M059J (cell line): ENCODE measurements at regions not wholly inside any gene's neighbourhood (a gene's known extent, or its start where the extent isn't known, plus 50 kb on each side); places are given as distances from the start of the nearest gene placed in this dataset.
A peak's percentile ranks its signal among the peaks of the same experiment; 100 is the strongest.

Experiments
- DNase-seq: peaks from one replicate; pipeline ENCODE4 v3.0.0-alpha.2; 2012; ENCODE audit warnings: low read depth

DNA sequence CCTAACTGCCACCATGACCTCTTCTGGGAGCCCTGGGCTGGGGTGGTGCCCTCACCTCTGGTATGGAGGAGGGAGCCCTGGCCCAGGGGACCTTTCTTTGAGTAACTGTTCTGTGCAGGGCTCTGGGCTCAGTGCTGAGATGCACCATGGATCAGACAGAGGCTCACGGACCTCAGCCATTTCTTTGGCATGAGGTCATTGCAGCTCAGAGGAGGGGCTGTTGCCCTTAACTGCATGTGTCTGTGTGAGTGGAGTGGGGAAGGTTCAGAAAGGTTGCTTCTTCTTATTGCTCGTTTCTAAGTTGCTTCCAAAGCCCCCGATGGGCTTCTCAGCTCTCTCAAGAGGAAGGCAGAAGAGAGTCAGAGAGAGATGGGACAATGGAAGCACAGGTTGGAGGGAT, 233.9 kb downstream of the RPS24 start:
- DNase-seq: peak; percentile 41

DNA sequence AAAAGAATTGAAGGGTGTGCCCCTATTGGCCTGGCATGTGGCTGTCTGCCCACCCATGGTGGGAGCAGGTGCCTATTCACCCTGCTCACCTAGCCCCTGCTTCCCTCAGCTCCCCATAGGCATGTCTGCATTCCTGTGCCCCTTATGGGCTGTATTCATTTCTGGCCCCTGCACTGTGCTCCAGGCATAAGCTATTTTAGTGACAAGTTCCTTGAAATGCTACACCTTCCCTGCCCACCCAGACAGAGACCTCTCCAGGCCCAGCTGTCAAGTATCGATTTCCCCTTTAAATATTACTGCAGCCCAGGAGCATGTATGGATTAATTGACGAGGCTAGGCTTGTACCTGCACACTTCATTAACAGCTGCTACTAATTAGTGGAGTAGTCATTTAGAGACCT, 235.4 kb downstream of the RPS24 start:
- DNase-seq: no peak

DNA sequence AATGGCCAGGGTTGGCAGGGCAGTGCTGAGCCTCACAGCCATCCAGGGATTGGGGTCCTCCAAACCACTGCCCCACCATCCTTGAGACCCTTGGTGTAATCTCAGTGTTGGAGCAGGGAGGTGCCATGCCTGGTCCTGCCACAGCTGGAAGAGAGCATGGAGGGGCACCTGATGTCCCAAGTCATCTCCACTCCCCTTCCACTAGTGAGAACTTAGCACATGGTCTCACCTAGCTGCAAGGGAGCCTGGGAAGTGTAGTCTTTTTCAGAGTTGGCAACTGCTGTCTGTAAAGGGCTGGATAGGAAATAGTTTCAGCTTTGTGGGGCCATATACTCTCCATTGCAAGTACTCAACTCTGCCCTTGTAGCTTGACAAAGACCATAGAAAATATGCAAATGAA, 238.7 kb downstream of the RPS24 start:
- no peak for DNase-seq

DNA sequence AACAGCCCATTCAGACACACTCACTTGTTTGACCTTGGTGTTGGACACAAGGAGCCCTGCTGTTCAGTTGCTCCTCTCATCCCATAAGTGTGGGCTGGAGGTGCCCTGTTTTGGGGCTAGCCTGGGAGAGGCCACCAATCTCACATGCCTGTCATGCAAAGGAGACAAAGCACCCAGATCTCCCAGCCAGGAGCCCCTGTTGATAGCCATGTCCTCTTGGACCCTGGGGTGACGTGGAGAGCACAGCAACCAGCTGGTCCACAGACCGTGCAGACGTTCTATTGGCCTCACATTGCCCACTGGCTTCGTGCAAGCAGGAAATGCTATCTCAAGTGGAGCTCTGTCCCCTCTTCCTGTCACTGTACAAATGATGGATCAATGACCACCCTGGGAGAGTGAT, 240.8 kb downstream of the RPS24 start:
- DNase-seq: no peak

DNA sequence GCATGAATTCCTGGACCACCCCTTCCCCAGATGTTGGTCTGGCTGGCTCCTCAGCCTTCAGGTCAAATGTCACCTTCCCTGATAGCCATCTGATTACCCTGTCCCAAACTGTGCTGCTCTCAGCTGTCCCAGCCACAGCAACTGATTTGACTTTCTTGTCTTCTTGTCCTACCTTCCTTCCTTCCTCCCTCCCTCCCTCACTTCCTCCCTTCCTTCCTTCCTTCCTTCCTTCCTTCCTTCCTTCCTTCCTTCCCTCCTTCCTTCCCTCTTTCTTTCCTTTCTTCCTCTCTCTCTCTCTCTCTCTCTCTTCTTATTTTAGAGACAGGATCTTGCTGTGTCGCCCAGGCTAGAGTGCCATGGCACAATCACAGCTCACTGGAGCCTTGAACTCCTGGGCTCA, 242.5 kb downstream of the RPS24 start:
- DNase-seq: no peak

DNA sequence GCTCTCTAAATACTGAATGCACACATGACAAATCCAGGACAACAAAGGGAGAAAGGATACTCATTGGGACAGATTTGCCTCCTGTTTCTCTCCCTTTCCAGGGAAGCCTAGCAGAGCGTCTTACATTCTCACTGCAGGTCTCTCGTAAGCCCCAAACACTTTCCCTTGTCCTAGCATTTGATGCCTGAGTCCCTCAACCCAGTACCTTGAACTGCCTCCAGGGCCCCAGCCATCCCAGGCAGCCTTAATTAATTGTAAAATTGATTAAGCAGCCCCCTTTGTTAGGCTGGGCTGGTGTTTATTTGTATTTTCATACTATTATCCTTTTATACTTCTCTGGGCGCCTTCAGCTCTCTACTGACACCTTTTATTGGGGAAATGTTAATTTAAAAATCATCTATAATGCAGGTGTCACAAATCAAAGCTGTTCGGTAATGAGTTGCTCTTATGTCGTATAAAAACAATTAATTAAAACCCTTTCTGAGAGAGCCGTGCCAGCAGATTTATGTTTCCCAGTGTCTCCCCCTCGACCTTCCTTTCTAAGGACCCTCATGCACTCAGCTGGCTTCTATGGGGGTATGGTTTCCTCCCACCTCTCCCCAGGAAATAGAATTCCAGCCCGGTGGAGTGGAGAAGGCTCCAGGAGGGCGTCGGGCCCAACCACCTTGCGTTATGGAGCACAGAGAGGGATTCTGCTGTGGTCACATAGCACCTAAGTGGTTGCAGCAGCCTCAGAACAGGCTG, 243.8 kb downstream of the RPS24 start:
- no peak for DNase-seq

DNA sequence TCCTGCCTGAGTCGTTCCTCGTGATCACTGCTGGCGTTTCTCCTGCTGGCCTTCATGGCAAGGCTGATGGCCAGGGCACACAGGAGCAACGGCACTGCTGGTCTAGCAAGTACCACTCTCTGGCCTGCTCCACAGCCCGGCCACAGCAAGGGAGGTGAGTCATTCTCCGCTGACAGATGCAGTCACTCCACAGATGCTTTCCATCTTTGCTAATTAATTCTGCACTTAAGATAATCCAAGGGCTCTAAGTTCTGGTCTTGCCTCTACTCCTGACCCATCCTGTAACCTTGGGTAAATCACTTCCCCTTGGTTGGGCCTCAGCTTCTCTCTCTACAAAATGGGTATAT, 244.4 kb downstream of the RPS24 start:
- peak; percentile 50 for DNase-seq

DNA sequence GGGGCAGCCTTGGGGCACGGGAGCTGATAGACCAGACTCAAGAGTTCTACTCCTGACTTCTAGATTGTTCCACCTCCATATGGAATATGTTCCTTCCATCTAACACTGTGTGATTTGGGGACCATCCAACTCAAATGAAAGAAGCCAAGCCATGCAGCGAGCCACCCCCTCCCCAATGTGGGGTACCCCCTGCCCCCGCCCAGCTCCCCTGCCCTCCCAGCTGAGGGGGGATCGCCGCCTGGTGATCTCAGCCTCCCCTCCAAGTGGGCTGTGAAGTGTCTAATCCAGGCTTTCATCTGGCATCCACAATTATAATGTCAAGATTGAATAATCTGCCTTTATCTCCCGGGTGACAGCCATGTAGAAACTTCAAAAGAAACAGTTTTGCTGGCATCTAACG, 246.1 kb downstream of the RPS24 start:
- no peak for DNase-seq

DNA sequence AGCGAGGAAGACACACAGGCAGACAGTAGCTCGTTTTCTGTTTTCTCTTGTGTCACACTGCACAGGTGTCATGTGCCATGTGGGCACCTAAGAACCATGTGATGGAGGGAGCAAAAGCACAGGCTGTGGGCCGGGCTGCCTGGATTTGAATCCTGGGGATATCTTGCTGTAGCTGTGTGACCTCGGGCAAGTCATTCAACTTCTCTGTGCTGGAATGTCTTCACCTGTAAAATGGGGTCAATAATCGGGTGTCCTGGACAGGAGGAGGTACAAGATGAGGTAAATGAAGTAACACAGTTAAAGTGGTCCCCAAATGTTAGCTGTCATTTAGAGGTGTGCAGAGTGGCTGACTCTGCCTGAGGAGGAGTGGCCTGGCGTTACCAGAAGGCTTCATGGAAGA, 246.9 kb downstream of the RPS24 start:
- no peak for DNase-seq

DNA sequence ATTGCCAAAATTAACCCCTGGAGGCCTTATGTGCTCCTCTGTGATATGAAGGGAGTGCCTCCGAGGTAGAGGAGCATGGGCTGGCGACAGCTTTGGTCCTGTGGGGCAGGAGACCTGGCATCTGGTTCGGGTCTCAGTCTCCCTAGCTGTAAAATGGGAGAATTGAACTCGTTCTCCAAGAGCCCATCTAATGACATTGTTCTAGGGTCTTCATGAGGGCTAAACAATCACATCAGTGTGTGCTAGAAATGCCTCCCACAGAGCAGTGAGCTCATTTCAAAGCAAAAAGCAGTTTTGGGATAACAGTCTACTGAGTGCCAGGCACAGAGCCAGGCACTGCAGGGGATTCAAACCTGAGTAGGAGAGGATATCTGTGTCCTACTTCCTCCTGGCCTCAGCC, 248.0 kb downstream of the RPS24 start:
- DNase-seq: no peak

DNA sequence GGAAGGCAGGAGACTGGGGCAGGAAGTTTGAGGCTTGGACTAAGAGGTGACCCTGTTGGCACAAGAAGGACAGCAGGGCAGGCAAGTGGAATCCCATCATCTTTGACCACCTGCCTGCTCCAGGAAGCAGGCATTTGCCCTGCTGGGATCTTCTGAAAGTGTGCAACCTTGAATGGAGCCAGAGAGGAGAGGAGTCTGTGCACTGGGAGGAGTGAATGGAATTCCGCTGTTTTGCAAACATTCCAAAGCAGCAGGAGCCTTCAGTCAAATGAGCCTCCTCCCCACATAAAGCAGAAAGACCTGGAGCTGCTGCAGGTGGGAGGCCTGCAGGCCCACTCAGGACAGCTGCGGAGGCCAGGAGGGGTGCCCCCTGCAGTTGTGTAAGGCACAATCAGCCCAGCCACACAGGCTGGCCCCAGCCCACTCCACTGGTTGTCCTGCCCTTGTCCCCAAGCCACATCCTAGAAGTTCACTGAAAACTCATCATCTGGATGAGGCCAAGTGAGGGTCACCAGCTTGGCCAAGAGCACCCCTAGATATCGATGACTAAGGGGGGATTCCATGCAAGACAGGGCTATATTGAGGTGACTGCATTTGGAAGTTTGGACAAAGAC, 249.5 kb downstream of the RPS24 start:
- no peak for DNase-seq

DNA sequence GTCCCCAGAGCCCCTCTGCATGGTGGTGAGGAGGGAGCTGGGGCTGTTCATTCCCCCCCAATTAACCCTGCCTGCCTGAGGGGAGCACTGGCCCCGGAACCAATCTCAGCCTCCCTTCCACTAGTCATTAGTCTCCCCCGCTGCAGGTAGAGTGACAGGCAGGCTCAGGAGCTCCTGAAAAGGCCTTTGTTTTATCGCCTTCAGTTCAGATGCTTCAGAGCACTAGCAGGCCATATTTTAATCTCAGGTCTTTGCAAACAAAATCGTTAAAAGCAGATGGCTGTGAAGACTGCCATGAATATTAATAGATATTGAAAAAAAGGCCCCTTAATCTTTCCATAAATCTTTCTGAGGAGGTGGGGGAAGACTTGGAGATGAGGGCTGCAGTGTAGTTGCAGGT, 250.7 kb downstream of the RPS24 start:
- DNase-seq: no peak

DNA sequence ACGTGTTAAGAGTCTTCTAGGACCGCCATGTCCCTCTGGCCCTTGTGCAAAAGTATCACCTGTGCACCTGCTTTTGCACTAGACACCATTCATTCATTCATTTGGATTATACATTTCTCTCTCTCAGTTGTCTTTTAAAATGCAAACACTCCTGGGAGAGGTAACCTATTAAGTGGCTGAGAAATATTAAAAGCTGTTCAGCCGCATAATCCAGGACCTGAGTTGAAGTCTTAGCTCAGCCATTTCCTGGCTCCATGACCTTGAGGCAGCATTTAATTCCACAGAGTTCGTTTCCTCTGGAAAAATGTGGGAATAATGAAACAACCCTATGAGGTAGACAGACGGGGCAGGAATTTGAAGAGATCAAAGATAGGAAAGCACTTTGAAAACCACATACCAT, 251.6 kb downstream of the RPS24 start:
- no peak for DNase-seq

DNA sequence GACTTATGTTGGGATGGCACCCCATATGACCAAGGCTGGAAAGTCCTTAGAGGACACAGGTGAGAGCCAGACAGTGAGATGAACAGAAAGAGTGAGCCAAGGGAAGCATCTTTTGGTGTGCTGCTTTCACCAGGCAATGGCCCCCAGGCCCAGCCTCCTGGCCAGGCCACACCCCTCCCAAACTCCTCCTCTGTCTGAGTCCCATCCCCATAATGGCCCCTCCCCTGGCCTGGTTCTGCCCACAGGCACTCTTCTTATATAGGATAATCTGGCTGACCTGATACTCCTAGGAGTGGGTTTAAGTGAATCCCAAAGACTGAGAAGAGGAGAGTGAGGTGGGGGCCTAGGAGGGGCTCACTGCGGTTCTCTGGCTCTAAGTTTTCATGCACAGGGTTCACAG, 252.5 kb downstream of the RPS24 start:
- no peak for DNase-seq

DNA sequence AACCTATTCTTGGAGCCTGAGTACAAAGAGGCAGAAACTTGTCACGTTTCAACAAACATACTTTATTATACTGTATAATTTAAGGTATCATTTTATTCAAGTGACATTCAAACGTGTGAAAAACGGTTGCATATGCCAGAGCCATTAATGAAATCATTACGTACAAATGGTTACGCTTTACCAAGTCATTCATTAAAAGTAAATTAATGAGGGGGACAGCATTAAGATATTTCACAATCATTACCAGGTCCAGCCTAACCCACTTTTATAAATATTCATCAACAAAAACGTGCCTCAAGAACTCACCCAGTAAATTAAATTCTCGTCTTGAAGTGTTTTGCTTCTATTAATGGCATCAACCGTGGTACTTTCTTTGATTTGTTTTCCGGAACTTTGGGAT, 253.0 kb downstream of the RPS24 start:
- no peak for DNase-seq

DNA sequence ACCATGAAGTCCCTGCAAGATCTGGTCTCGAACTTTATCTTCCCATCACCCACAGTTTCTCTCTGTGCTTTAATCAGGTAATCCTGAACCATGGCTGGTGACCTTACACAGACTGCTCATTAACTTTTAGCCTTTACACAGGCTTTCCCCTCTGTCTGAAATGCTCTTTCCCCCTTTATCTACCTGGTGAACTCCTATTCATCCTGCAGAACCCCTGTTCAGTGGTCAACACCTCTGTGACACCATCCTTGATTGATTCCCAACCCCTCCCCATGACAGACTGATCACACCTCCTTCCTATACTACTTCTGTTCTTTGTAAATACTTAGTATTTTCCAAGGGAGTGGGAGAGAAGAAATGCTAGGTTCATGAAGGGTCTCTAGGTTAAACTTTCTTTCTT, 254.0 kb downstream of the RPS24 start:
- DNase-seq: no peak

DNA sequence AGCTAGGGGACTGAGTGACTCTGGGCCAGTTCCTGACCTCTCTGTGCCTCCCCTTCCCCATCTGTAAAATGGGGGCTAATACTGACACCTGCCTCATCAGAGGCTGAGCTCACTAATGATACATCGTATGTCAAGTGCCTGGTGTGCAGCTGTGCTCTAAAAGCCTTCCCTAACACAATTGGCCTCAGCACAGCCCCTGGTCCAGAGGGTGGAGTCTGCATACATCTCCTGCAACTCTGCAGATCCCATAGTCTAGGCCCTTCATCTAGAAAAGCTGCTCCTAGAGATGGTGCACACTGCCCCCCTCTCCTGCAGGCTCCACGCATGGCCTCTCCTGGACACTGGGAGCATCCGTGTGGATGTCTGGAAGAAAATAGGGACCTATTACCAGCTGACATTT, 255.0 kb downstream of the RPS24 start:
- no peak for DNase-seq

DNA sequence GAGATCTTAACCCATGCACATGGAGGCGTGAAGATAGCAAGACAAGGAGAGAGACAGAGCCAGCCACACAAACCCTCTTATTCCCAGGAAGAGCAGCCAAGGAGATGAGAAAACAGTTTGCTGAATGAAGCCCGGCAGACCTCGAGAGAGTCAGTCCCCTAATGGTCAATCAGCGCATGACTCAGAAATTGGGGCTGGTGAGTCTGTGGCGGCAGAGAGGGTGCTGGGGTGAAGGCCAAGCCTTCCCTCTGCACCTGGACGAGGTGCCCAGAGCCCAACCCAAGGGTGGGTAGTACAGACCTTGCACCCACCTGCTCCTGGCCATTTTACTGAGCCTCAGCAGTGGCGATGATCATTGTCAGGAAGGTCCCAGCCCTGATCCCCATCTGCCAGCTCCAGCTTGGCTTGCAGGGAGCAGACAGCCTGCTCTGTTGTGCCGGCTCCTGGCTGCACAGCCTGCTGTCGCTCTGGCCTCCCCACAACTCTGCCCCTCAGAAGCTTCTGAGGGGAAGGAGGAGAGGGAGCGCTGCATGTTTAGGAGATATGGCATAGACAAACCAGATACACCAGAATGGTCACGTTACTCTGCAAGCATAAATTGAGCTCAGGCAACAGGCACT, 256.6 kb downstream of the RPS24 start:
- peak; percentile 25 for DNase-seq

DNA sequence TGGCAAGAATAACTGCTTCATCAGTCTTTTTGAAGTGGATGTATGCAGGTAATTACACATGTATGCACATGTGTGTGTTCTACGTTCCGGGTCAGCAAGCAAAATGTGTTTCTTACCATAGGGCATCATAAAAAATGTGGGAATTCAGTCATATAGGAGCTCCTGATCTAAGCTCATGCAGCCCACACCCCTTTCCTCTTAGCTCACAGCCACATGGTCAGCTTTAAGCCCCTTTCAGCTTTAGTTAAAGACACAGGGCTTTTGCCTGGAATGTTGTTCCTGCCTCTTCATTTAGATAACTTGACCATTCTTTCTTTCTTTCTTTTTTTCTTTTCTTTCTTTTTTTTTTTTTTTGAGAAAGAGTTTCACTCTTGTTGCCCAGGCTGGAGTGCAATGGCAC, 258.1 kb downstream of the RPS24 start:
- DNase-seq: no peak

DNA sequence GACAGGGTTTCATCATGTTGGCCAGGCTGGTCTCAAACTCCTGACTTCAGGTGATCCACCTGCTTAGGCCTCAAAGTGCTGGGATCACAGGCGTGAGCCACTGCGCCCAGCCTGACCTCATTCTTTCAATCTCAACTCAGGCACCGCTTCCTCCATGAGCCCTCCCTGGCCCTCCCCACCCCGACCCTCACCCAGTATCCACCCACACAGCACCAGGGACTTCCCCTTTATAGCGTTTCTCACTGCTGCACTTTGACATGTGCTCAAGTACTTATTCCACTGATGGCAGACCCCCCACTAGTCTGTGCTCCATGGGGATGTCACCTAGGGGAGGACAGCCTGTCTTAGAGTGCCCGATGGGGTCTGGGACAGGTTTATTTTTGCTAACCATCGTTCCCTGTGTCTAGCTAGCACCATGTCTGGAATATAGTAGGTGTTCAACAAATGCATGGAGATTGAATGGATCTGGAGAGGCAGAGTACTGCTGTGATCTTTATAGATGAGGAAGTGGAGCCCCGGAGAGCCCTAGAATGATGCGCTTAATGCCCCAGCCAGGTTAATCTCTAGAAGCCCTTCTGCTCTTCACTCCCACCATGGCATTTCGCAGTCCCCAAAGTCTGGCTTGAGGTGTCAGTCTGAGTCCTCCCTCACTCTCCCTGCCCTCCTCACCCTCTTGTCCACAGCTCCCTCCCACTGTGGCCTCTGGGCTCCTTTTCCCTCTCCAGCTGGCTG, 258.8 kb downstream of the RPS24 start:
- DNase-seq: no peak

DNA sequence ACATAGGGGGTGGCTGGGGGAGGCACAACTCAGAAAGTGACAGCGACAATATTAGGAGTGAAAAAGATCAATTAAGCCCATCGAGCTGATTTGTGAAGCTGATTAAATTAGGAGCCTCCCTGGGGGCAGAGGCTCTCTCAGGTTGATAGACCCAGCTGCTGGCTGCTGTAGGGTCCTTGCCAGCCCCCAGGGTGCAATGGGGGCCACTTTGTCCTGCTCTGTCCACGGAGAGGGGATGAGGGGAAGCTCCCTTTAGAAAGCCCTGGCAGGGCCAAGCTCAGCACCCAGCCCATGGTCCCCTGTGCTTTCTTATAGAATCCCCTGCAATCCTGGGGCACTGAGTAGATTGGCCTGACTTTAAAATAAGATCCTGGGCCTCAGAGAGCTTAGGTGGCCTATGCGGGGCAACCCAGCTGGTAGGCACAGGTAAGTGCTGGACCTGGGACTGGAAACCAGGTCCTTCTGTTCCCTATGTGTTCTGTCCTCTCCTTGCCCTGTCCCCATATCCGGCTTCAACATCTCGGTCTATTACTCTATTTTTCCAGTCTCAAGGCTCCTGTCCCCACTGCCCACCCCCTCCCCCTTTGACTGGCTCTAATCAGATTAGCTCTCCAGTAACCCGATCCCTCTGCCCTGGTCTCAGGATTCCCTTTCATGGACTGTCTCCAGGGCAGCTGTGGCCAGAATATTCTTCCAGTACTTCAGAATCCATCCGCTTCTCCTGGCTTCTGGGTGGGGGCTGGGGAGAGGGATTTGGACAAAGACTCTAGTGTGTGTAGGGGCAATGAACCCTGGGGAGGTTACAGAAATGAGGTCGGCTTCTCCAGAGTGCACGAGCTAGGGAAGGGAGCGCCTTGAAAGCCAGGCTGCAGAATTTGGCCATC, 259.6 kb downstream of the RPS24 start:
- peak; percentile 14 for DNase-seq

DNA sequence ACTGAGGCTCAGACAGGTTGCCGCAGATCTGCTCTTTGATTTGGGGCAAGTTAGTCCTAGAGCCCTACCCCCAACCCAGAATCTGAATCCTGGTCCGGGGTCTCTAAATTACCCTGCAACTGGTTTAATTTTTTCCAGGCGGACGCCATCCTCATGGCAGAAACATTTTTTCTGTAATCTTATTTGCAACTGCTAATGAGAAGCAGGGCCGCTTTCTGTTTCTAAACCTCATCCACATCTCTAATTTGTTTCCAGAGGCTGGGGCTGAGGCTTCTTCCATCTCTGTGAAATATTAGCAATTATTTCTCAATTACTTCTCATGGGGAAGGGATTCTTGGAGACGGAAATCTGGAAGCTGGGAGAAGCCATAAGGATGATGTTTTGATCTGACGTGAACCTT, 261.6 kb downstream of the RPS24 start:
- no peak for DNase-seq
